Adrenal gland (tissue), 5 donors: ENCODE measurements at regions not wholly inside any gene's neighbourhood (a gene's known extent, or its start where the extent isn't known, plus 50 kb on each side); places are given as distances from the start of the nearest gene placed in this dataset.

Source experiments
- POLR2A ChIP-seq, 2 donors: fragments of 450-650 bp; IDR thresholded peaks; one replicate each; pipeline ENCODE4 v1.6.1; 2017; ENCODE audit warnings: antibody characterized with exemption in 2 of 2, mild to moderate bottlenecking in 2 of 2, moderate library complexity in 1 of 2
- TF ChIP-seq, protein P1 (sequence below), 6 experiments: fragments of 450-650 bp in 4 of 6; fragments of 200-600 bp in 2 of 6; sonication (generic) in 1 of 6; IDR thresholded peaks; 1 replicate in 5 of 6; 2 replicates in 1 of 6; pipeline versions ENCODE4 v1.5.1 to v1.8.0; 2016 to 2021; ENCODE audit warnings: antibody characterized with exemption in 6 of 6, mild to moderate bottlenecking in 2 of 6, moderate library complexity in 1 of 6
- donor health status: DM: no; HTN: no; CAD: no.

DNA sequence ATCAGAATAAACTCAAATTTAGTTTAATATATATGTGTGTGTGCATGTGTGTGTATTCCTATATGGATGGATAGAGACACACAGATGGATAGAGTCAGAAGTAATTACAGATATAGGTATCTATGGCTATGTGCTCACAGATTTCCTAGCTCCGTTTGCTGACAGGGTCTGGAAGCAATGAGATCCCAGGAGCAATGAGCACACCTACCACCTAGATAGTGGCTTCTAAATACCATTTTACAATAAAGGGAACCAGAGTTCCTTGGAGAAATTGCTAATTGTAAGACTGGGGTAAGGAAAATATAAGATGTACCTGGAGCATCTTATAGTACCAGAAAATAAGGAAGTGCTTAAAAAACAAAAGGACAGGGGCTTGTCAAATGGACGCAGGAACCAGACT is 196.2 kb upstream of the PRDM1 start:
- no peak for TF ChIP-seq POLR2A (IDR thresholded peaks at IDR 0.05)
- TF ChIP-seq, protein P1, sequence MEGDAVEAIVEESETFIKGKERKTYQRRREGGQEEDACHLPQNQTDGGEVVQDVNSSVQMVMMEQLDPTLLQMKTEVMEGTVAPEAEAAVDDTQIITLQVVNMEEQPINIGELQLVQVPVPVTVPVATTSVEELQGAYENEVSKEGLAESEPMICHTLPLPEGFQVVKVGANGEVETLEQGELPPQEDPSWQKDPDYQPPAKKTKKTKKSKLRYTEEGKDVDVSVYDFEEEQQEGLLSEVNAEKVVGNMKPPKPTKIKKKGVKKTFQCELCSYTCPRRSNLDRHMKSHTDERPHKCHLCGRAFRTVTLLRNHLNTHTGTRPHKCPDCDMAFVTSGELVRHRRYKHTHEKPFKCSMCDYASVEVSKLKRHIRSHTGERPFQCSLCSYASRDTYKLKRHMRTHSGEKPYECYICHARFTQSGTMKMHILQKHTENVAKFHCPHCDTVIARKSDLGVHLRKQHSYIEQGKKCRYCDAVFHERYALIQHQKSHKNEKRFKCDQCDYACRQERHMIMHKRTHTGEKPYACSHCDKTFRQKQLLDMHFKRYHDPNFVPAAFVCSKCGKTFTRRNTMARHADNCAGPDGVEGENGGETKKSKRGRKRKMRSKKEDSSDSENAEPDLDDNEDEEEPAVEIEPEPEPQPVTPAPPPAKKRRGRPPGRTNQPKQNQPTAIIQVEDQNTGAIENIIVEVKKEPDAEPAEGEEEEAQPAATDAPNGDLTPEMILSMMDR (IDR thresholded peaks at IDR 0.05) = no peak
